Glutamatergic neuron (in vitro differentiated cells): ENCODE measurements at regions not wholly inside any gene's neighbourhood (a gene's known extent, or its start where the extent isn't known, plus 50 kb on each side); places are given as distances from the start of the nearest gene placed in this dataset.

ENCODE experiments used
- DNase-seq: peaks from one replicate; pipeline ENCODE4 v3.0.0; 2022
- H3K27ac Mint-ChIP-seq: one replicate; pipeline ENCODE4 v1.8.0; 2020; ENCODE audit warnings: mild to moderate bottlenecking, mixed read lengths, inconsistent platforms; ENCODE audit not compliant: unreplicated experiment
- H3K27me3 Mint-ChIP-seq: one replicate; pipeline ENCODE4 v1.8.0; 2020; ENCODE audit warnings: mild to moderate bottlenecking, moderate library complexity, mixed read lengths, inconsistent platforms; ENCODE audit not compliant: unreplicated experiment
- H3K36me3 Mint-ChIP-seq: one replicate; pipeline ENCODE4 v1.8.0; 2020; ENCODE audit warnings: mild to moderate bottlenecking, mixed read lengths, inconsistent platforms; ENCODE audit not compliant: unreplicated experiment
- H3K4me1 Mint-ChIP-seq: one replicate; pipeline ENCODE4 v1.8.0; 2020; ENCODE audit warnings: mild to moderate bottlenecking, low read depth, mixed read lengths, inconsistent platforms; ENCODE audit not compliant: unreplicated experiment
- H3K4me3 Mint-ChIP-seq: one replicate; pipeline ENCODE4 v1.8.0; 2020; ENCODE audit warnings: mild to moderate bottlenecking, mixed read lengths, inconsistent platforms; ENCODE audit not compliant: unreplicated experiment
- H3K9me3 Mint-ChIP-seq: one replicate; pipeline ENCODE4 v1.8.0; 2020; ENCODE audit warnings: mild to moderate bottlenecking, moderate library complexity, mixed read lengths, inconsistent platforms; ENCODE audit not compliant: unreplicated experiment
- TF ChIP-seq, protein P1 (sequence below): fragments of 200-600 bp; sonication (generic); IDR thresholded peaks from one replicate; pipeline ENCODE4 v1.5.0; 2021; ENCODE audit not compliant: partially characterized antibody, unreplicated experiment

DNA sequence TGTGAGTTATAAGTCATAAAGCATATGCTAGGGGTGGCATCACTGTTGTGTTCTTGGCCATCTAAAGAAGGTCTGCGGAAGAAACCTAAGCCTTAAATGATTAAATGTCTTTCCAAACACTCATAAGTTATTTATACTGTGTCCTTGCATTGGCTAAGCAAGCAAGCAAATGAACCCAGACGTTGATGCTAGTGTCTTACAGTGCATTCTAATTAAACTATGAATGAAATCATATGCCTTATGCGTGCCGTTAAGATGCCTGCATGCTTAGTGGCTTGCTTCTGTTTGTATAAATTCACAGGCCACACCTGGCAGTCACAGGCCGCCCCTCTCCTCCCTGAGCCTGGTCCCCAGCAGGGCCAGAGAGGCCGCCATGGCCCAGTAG lies 49.9 kb downstream of the RIN2 start:
- no peak for DNase-seq
- Mint-ChIP-seq H3K4me3 (no peak overlapping the region), H3K27ac (no peak overlapping the region), H3K36me3 (peaks cover 39% of the 10 kb centered on the region), H3K4me1 (no peaks in the 10 kb centered on the region), H3K27me3 (no peaks in the 10 kb centered on the region), H3K9me3 (peaks cover 7% of the 10 kb centered on the region)
- TF ChIP-seq, protein P1, sequence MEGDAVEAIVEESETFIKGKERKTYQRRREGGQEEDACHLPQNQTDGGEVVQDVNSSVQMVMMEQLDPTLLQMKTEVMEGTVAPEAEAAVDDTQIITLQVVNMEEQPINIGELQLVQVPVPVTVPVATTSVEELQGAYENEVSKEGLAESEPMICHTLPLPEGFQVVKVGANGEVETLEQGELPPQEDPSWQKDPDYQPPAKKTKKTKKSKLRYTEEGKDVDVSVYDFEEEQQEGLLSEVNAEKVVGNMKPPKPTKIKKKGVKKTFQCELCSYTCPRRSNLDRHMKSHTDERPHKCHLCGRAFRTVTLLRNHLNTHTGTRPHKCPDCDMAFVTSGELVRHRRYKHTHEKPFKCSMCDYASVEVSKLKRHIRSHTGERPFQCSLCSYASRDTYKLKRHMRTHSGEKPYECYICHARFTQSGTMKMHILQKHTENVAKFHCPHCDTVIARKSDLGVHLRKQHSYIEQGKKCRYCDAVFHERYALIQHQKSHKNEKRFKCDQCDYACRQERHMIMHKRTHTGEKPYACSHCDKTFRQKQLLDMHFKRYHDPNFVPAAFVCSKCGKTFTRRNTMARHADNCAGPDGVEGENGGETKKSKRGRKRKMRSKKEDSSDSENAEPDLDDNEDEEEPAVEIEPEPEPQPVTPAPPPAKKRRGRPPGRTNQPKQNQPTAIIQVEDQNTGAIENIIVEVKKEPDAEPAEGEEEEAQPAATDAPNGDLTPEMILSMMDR, result no peak

DNA sequence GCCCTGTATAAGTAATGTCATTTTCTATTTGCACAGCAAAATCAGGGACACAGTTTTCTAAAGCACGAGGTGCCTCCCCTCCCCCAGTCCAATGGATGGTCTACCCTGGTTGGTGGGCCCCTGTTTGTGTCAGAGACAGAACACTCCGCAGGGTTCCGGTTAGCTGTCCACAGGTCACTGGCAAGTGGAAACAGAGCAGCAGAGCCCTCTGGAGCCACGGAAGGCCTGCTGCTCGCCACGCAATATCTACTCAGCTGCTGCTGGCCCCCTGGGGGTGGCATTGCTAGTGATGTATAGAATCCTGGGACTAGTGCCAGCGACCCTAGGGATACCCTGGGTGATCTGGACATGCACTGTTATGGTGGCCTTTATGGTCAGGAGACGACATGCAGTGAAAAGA lies 50.4 kb downstream of the RIN2 start:
- Mint-ChIP-seq H3K4me1 (peaks cover 2% of the 10 kb centered on the region), H3K9me3 (peaks cover 7% of the 10 kb centered on the region), H3K27me3 (no peaks in the 10 kb centered on the region), H3K36me3 (peaks cover 34% of the 10 kb centered on the region), H3K4me3 (no peak overlapping the region), H3K27ac (no peak overlapping the region)
- TF ChIP-seq, protein P1, result no peak
- no peak for DNase-seq

GRCh38 chr20:19809505-19809904 lies 51.4 kb downstream of the RIN2 start:
- DNase-seq, result no peak
- Mint-ChIP-seq H3K4me1 (peaks cover 5% of the 10 kb centered on the region), H3K27me3 (no peaks in the 10 kb centered on the region), H3K27ac (no peak overlapping the region), H3K36me3 (peaks cover 26% of the 10 kb centered on the region), H3K4me3 (no peak overlapping the region), H3K9me3 (peaks cover 5% of the 10 kb centered on the region)
- TF ChIP-seq, protein P1, result no peak

- TF ChIP-seq, protein P1, result no peak
- Mint-ChIP-seq H3K4me1 (peaks cover 5% of the 10 kb centered on the region), H3K27ac (no peak overlapping the region), H3K9me3 (peaks cover 4% of the 10 kb centered on the region), H3K27me3 (no peaks in the 10 kb centered on the region), H3K4me3 (no peak overlapping the region), H3K36me3 (peaks cover 14% of the 10 kb centered on the region)
- DNase-seq, result no peak
Measured at GRCh38 chr20:19811231-19811630, 53.2 kb downstream of the RIN2 start.

GRCh38 chr20:19812056-19812455 lies 54.0 kb downstream of the RIN2 start:
- peaks cover 13% of the 10 kb centered on the region for H3K36me3 Mint-ChIP-seq
- peaks cover 4% of the 10 kb centered on the region for H3K9me3 Mint-ChIP-seq
- no peak for DNase-seq
- H3K27me3 Mint-ChIP-seq, result no peaks in the 10 kb centered on the region
- TF ChIP-seq, protein P1, result no peak
- H3K27ac Mint-ChIP-seq, result no peak overlapping the region
- H3K4me3 Mint-ChIP-seq, result no peak overlapping the region
- peaks cover 5% of the 10 kb centered on the region for H3K4me1 Mint-ChIP-seq
